Amygdala (tissue), 56 donors: ENCODE measurements at regions not wholly inside any gene's neighbourhood (a gene's known extent, or its start where the extent isn't known, plus 50 kb on each side); places are given as distances from the start of the nearest gene placed in this dataset.

Experiments
- DNase-seq, 56 donors: peaks; one replicate each; lab custom pipeline; 2025; lab: John Stamatoyannopoulos, UW

DNA sequence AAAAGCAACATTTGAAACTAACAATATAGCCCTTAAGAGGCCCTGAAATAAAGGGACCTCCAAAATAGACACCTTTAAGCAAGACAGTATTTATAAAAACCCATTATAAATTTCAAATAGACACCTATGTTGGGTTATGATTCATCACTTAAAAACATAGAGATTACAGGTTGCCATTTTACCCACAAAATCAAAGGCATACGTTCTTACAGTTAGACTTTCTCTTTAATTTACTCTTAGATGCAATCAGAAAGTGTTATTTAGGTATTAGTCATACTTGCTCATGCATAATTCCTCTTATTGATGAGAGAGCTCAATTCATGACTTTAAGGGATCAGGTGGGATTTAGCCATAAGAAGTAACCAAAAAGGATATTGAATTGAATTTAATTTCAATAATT is 51.5 kb upstream of the TMEM200A start:
- no peak for DNase-seq

DNA sequence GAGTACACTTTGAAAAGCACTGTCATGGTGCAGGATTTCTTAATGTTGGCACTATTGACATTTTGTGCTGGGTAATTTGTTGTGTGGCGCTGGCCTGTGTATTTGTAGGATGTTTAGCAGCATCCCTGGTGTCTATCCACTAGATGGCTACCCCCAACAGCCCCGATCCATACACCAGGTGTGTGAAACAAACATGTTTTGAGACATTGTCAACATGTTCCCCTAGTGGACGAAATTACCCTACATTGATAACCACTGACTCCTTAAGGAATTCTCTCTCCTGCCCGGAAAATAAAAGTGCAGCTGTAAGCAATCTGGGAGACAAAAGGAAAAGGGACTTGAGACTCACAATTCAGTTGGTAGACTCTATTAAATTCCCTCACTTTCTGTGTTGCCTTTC is 52.6 kb upstream of the TMEM200A start:
- DNase-seq = no peak

- no peak for DNase-seq
Measured at GRCh38 chr6:130309028-130309427, 56.8 kb upstream of the TMEM200A start.

DNA sequence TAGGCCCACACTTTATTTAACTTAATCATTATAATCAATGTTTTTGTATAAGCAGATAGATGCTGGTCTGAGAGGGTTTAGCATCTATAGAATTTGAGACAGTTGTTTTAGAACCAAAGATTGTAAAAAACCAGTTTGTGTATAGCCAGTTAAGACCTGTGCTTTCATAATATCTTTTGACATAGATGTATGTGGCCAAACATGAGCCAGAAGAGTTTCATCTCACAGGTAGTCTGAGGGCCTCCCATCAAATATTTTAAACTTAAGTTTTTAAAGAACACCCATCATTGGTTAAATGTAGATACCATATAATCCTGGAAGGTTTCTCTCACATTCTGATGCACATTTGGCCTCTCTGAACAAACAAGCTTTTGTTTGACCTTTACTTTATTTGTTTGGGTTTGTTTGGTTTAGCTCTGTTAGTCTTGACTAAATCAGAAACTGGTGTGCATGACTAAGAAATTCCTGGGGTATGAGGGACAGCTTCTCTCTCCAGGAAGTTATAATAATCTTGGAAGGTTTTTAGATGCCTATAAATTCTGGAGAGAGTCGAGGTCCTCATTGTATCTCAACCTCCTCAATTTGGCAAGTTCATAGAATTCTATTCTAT is 58.0 kb upstream of the TMEM200A start:
- DNase-seq = no peak

DNA sequence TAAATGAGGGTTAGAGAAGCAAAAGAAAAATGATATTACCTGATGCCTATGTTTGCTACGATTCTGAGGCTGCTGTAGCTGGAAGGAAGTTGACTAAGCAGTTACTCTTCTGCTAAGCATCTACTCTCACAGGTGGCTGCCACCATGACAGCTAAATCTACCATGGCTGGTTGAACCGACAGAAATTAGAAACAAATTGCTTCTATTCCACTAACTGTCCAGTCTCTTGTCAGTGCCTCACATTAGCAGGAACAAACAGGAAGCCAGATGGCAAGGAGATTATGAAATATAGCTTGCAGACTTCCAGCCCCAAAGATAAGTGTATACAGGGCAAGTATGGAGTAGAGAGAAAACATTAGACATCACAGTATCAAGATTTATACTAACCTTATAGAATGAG is 59.4 kb upstream of the TMEM200A start:
- DNase-seq = no peak

- DNase-seq = no peak
Measured at GRCh38 chr6:130303431-130303830, 62.4 kb upstream of the TMEM200A start.

DNA sequence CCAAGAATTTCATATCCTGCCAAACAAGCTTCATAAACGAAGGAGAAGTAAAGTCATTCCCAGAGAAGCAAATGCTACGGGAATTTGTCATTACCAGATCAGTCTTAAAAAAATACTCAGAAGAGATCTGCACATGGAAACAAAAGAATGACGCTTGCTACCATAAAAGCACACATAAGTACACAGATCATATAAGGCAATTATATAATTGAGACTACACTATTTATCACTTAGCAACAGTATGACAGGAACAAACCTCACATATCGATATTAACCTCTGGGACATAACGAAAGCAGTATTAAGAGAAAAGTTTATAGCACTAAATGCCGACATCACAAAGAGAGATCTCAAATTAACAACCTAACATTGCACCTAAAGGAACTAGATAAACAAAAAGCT is 67.6 kb upstream of the TMEM200A start:
- no peak for DNase-seq

GRCh38 chr6:130296854-130297253 is 69.0 kb upstream of the TMEM200A start:
- DNase-seq = no peak

GRCh38 chr6:130293800-130294199 is 71.0 kb upstream of the SAMD3 start:
- DNase-seq = peak in 1 of 56 donors; percentile 11

GRCh38 chr6:130288065-130288464 is 65.3 kb upstream of the SAMD3 start:
- DNase-seq = peak in 15 of 56 donors; percentile 0 to 46 (median 6)

DNA sequence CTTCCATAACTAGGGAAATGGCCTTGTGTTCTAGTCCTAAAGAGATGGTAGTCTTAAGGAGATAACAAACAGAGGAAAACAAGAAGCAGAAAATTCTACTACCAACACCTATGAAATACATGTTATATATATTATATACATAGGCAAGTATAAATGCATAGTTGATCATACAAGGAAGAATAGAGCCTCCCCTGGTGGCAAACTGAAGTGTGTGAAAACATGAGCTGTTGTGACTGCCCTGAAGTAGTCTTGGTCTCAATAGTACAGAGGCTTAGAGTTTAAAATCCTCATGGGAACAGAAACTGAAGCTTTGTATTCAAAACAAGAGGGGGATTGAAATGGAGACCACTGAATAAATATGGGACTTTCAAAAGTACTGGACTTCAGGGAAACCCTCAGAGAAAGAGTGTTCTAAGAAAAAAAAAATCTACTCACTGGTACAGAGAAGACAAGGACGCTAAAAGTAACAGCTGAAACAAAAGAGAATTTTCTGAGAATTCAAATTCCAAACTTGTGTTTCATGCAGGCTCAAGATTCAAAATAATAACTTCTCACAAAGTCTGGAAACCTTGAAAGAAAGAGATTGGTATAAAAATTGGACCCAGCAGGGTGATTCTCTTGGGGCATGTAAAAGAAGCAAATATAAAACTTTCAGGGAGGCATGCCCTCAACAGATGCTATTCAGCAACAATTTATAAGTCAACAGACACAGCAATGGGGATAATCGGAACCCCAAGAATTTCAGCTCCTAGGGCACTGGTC is 59.7 kb upstream of the SAMD3 start:
- DNase-seq = no peak

- DNase-seq = no peak
Measured at GRCh38 chr6:130276507-130276906, 53.8 kb upstream of the SAMD3 start.

DNA sequence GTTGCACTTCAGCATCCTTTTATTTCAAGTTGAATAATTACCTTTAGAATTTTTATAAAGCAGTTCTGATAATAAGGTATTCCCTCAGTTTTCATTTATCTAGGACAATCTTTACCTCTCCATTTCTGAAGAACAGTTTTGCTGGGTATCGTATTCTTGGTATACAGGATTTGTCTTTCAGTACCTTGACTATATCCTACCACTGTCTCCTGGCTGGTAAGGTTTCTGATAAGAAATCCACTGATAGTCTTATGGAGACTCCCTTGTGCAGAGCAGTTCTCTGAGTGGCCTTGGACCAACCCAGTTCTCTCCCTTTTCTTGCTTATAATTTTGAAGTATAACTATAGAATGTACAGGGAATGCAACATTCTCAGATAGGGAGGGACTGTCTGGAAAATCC is 51.3 kb upstream of the SAMD3 start:
- DNase-seq = no peak
